IPS-NIHi11 (cell line): ENCODE measurements at regions not wholly inside any gene's neighbourhood (a gene's known extent, or its start where the extent isn't known, plus 50 kb on each side); places are given as distances from the start of the nearest gene placed in this dataset.
"Not testable (repeated sequence)": the region's sequence is repeated elsewhere in the genome, so short reads cannot be mapped to it uniquely, and the experiment has no call there.

Experiments used
- DNase-seq: peaks from one replicate; pipeline ENCODE4 v3.0.0; 2012; ENCODE audit warnings: mixed read lengths, low spot score

GRCh38 chr11:97567801-97568200, 1178.0 kb downstream of the JRKL start:
- DNase-seq, result no peak

- no peak for DNase-seq
Observed at GRCh38 chr11:97570636-97571035, 1180.8 kb downstream of the JRKL start.

- DNase-seq, result not testable (repeated sequence)
Observed at GRCh38 chr11:97573771-97574170, 1184.0 kb downstream of the JRKL start.

GRCh38 chr11:97574976-97575665, 1185.3 kb downstream of the JRKL start:
- DNase-seq, result no peak

GRCh38 chr11:97607291-97608000, 1217.6 kb downstream of the JRKL start:
- DNase-seq, result no peak

- DNase-seq, result no peak
Observed at GRCh38 chr11:97610000-97610399, 1220.2 kb downstream of the JRKL start.

- no peak for DNase-seq
Observed at GRCh38 chr11:97610854-97611253, 1221.0 kb downstream of the JRKL start.

GRCh38 chr11:97611345-97611744, 1221.5 kb downstream of the JRKL start:
- no peak for DNase-seq

GRCh38 chr11:97614606-97615005, 1224.8 kb downstream of the JRKL start:
- no peak for DNase-seq

- no peak for DNase-seq
Observed at GRCh38 chr11:97615546-97615945, 1225.7 kb downstream of the JRKL start.

- no peak for DNase-seq
Observed at GRCh38 chr11:97617031-97617430, 1227.2 kb downstream of the JRKL start.

- DNase-seq, result no peak
Observed at GRCh38 chr11:97620007-97620406, 1230.2 kb downstream of the JRKL start.

- no peak for DNase-seq
Observed at GRCh38 chr11:97621282-97621681, 1231.5 kb downstream of the JRKL start.

GRCh38 chr11:97622795-97623194, 1233.0 kb downstream of the JRKL start:
- no peak for DNase-seq

GRCh38 chr11:97636741-97637140, 1246.9 kb downstream of the JRKL start:
- DNase-seq, result not testable (repeated sequence)

- DNase-seq, result no peak
Observed at GRCh38 chr11:97637701-97638100, 1247.9 kb downstream of the JRKL start.

- DNase-seq, result no peak
Observed at GRCh38 chr11:97638641-97639224, 1248.9 kb downstream of the JRKL start.

GRCh38 chr11:97641988-97642387, 1252.2 kb downstream of the JRKL start:
- DNase-seq, result no peak

GRCh38 chr11:97645736-97646135, 1255.9 kb downstream of the JRKL start:
- DNase-seq, result no peak

- no peak for DNase-seq
Observed at GRCh38 chr11:97656356-97656755, 1266.5 kb downstream of the JRKL start.

- DNase-seq, result no peak
Observed at GRCh38 chr11:97657852-97658251, 1268.0 kb downstream of the JRKL start.

- DNase-seq, result no peak
Observed at GRCh38 chr11:97667057-97667456, 1277.2 kb downstream of the JRKL start.

GRCh38 chr11:97683733-97684132, 1293.9 kb downstream of the JRKL start:
- peak; percentile 47 for DNase-seq
